Stimulated activated CD8-positive, alpha-beta memory T cell treated with anti-CD3 and anti-CD28 coated beads, Interleukin-7, amount 100 ng/mL, for 24 hours (primary cell): ENCODE measurements at regions not wholly inside any gene's neighbourhood (a gene's known extent, or its start where the extent isn't known, plus 50 kb on each side); places are given as distances from the start of the nearest gene placed in this dataset.
A peak's percentile ranks its signal among the peaks of the same experiment; 100 is the strongest.

ENCODE experiments used
- DNase-seq: peaks from one replicate; pipeline ENCODE4 v3.0.0-alpha.2; 2020; ENCODE audit warnings: low read depth

- no peak for DNase-seq
Observed at GRCh38 chr4:74651198-74651597, 143.1 kb downstream of the BTC start.

- no peak for DNase-seq
Observed at GRCh38 chr4:74653331-74654229, 140.7 kb downstream of the BTC start.

GRCh38 chr4:74654230-74654681 is 140.1 kb downstream of the BTC start:
- no peak for DNase-seq

DNA sequence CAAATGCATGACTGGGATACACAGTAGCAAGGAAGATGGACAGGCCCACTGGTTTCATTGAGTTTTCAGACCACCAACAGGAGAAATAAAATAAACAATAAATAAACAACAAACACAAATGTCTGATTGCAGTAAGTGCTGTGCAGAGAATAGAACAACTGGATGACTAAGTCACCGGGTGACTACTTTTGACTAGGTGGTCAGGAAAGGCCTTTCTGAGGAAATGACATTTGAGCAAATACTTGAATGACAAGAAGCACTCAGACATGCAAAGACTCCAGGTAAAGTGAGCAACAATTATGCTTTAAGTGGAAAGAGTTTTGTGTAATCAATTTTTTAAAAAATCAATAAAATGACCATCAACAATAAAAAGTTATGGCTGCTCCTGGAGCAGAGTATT is 137.7 kb downstream of the BTC start:
- no peak for DNase-seq

GRCh38 chr4:74658116-74658515 is 136.2 kb downstream of the BTC start:
- no peak for DNase-seq

GRCh38 chr4:74659576-74660411 is 134.5 kb downstream of the BTC start:
- DNase-seq = no peak

DNA sequence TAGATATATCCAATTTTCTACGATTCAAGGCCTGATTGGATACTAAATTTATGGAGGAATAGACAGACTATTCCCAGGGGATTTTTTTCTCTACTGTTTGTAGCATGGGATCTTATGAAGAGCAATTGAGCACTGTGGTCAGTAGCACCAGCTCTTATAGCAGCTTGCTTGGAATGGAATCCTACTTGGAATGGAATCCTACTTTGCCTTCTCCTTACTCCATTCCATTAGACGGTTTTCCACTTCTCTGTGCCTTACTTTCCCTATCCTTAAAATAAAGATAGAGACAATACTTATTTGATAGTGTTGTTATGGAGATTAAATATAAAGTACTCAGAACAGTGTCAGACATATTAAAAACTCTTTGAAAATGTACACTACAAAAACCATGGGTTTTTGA is 133.5 kb downstream of the BTC start:
- DNase-seq = no peak

DNA sequence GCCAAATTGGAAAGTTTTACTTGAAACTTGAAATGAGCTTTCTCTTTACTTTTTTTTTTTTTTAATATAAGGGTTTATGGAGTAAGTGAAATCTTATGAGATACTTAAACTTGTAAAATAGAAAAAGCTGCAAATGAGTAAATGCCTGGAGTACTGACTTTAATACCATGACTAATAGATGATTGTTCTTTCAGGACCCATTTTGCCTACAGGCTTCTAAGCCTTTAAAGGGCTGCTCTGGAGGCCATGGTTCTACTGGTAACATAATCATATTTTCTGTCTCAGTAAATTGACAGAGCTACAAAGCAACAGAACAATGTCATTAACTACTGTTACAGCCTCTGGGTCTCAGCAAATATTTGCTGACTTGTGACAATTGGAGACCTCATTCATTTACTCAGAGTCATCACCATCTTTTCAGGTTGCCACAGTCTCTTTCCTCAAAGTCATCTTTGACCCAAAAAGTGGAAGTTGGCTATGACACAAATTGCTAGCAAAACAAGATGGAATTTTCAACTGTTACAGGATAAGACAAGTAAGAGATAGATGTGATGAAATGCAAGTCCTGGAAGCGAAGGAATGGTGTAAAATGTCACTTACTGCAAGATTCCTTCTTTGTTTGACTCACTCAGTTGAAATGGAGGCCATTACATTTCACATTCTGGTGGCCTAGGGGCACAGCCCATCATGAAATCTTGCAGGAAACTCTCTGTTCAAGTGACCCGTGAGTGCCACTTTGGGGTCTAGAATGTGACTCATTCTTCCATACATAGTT is 132.7 kb downstream of the BTC start:
- no peak for DNase-seq

- no peak for DNase-seq
Observed at GRCh38 chr4:74663631-74664030, 130.7 kb downstream of the BTC start.

GRCh38 chr4:74665346-74665745 is 129.0 kb downstream of the BTC start:
- no peak for DNase-seq

DNA sequence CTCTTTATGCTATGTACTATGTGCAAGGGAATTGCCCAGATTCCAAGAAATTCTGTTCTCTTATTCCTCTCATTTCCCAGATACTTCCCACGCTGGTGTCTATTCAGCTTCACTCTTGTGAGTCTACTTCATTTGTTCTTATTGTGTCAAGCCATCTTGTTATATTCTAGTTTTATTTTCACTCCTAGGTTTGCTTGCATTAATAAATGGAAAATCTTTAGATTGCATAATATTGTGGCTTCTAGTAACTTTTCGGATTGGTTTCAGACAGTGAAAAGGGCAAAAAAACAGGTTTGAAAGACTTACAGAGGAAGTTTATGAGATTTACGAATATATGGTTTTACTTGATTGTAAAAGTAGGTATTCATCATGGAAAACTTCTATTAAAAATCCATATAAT is 128.4 kb downstream of the BTC start:
- DNase-seq = no peak

- no peak for DNase-seq
Observed at GRCh38 chr4:74667438-74667837, 126.9 kb downstream of the BTC start.

DNA sequence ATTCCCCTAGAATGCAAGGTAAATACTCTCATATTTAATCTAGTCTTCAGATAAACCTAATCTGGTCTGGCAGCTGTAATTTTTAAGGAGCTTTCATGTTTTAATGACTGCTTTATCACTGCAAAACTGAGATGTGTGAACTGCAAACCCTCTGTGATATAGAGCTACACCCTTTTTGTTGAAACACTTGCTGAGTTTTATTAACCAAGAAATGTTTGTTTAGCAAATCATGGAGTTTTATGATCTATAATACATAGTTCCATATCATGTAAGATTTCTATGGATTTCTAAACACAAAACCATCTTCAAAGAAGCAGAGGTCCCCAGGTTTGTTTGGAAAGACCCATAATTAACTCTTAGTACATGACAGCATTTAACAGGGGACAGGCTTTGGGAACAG is 126.4 kb downstream of the BTC start:
- no peak for DNase-seq

GRCh38 chr4:74669702-74670101 is 124.6 kb downstream of the BTC start:
- no peak for DNase-seq

- no peak for DNase-seq
Observed at GRCh38 chr4:74670583-74670982, 123.7 kb downstream of the BTC start.

DNA sequence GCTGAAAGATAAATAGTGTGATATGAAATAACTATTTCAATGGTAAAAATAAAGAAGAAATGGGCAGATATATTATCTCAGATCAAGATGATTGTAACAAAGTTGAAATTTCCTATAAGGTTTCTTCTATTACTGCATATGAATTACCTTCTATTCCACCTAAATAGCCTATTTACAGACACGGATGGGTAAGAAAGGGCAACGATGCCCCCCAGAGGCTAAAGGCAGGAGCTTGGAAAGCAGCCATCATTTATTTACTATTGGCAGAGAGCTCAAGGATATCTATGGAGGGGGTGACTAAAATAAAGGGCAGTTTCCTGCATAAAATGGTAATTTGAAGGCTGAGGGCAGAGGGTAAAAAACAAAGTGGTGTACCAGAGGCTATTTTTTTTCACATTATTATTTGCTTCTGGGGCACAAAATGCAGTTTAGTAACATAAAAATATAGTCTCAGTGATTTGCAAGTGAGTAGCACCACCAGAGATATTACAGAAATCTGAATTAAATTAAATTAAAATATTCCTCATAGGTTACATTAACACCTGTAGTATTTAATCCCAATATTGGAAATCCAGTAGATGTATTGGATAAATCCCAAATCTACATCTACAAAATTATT is 123.1 kb downstream of the BTC start:
- peak; percentile 22 for DNase-seq

GRCh38 chr4:74674750-74675149 is 119.6 kb downstream of the BTC start:
- DNase-seq = no peak

DNA sequence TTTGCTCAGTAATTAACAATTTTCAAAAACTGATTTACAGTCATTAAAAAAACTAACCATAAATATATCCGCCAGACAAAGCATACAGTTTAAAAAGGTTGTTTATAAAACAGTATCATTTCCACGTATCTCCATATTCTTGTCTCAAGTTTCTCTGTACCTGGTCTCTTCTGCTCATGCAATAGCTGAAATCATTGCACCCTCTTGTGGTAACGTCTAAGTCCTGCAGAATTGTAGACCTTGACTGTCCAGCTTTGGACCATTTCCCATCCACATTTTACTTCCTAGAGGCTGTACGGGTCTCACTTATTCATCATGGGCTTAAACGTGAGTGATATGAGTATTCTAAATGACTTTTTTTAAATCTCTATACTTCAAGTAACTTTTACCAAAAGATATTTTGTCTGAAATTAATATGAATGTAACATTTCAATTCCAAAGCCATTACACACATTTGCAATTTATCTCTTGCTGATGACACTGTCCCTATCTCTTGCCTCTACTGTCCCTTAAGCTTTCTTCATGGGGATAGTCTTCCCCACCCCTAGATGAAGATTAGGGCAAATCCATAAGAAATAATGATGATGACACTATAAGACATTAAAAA is 118.5 kb downstream of the BTC start:
- DNase-seq = no peak

- DNase-seq = no peak
Observed at GRCh38 chr4:74682567-74683359, 111.6 kb downstream of the BTC start.

- DNase-seq = no peak
Observed at GRCh38 chr4:74692972-74693371, 101.4 kb downstream of the BTC start.
